MM.1S (cell line): ENCODE measurements at regions not wholly inside any gene's neighbourhood (a gene's known extent, or its start where the extent isn't known, plus 50 kb on each side); places are given as distances from the start of the nearest gene placed in this dataset.

Source experiments
- EZH2 ChIP-seq: fragments of 300-600 bp; sonication (generic); optimal IDR thresholded peaks from 2 replicates; pipeline ENCODE3; 2017; ENCODE audit warnings: low read depth, mild to moderate bottlenecking, antibody characterized with exemption, low read length, mixed read lengths
- EZH2phosphoT487 ChIP-seq: fragments of 300-600 bp; sonication (generic); IDR thresholded peaks from 2 replicates; pipeline ENCODE4 v1.6.1; 2018; ENCODE audit warnings: antibody characterized with exemption, low read length
- TF ChIP-seq, protein P1 (sequence below): fragments of 300-600 bp; sonication (generic); IDR thresholded peaks from 2 replicates; pipeline ENCODE4 v1.5.1; 2016; ENCODE audit warnings: antibody characterized with exemption, low read length, mixed read lengths

DNA sequence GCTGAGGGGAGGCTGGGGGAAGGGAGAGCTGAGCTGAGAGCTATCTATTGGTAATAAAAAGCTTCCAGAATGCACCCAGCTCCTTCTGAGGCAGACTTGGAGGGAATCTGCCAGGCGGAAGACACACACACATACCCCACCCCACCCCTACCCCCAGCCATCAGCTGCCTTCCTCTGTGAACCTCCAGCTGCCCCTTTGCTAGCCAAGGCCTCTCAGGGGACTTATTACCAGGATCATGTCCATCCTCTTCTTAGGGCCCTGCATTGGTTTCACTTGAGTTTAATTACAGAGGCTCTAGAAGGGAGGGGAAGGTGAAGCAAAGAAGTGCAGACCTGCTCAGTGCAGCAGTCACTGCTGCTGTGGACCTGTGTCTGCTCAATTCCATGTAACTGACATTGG is 156.4 kb downstream of the OMA1 start:
- TF ChIP-seq, protein P1, sequence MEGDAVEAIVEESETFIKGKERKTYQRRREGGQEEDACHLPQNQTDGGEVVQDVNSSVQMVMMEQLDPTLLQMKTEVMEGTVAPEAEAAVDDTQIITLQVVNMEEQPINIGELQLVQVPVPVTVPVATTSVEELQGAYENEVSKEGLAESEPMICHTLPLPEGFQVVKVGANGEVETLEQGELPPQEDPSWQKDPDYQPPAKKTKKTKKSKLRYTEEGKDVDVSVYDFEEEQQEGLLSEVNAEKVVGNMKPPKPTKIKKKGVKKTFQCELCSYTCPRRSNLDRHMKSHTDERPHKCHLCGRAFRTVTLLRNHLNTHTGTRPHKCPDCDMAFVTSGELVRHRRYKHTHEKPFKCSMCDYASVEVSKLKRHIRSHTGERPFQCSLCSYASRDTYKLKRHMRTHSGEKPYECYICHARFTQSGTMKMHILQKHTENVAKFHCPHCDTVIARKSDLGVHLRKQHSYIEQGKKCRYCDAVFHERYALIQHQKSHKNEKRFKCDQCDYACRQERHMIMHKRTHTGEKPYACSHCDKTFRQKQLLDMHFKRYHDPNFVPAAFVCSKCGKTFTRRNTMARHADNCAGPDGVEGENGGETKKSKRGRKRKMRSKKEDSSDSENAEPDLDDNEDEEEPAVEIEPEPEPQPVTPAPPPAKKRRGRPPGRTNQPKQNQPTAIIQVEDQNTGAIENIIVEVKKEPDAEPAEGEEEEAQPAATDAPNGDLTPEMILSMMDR, result no peak
- TF ChIP-seq EZH2, result no peak
- TF ChIP-seq EZH2phosphoT487, result no peak
